ENCODE measurements at regions not wholly inside any gene's neighbourhood (a gene's known extent, or its start where the extent isn't known, plus 50 kb on each side); places are given as distances from the start of the nearest gene placed in this dataset.

DNA sequence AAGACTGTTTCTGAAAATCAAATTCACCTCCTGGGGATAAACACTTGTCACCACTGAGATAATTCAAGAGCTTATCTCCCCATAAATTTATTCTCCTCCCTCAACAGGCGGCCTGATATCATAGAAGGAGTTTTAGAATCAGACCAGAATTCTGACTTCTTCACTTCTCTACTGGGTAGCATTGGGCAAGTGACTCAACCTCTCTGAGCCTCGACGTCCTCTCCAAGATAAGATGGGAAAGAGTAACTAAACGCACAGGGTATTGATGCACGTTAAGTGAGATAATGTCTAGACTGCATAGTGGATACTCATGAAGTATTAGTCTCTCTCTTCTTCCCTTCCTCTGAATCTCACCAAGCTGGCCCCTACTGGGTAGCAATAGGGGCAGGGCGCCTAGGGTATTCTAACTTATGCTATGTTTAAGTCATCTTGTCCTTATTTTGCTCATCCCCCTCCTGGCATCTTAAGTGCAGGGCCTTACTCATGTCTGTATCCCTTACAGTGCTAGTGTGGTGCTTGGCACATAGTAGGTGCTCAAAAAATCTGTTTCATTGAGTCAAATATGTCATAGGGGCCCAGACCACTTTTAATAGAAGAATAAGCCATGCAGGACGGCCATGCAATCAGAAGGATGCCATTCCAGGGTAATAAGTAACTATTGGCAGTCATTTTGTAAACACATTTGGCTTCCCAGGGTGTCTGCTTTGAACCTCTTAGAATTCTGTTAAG is 476.4 kb upstream of the CCL2 start:
- DNase-seq (ENCODE audit: low read depth): no peak

- DNase-seq (ENCODE audit: low read depth): peak; percentile 10
These were observed 475.9 kb upstream of the CCL2 start for GRCh38 chr17:33779234-33779591.

DNA sequence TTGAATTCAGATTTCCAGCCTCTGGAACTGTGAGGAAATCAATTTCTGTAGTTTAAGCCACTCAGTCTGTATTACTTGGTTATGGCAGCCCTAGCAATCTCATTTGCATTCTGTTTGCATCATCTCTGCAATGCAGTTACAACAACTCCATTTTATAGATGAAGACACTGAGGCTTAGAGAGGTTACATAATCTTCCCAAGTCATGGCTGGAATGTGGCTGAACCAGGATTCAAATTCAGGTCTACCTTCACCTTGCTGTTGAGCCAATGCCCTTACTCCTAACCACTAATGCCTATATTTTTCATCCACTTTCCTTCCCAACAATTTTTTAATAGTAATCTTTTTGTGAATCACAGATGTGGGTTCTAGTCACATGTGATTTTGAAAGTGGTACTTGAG is 469.8 kb upstream of the CCL2 start:
- DNase-seq (ENCODE audit: low read depth): no peak

DNA sequence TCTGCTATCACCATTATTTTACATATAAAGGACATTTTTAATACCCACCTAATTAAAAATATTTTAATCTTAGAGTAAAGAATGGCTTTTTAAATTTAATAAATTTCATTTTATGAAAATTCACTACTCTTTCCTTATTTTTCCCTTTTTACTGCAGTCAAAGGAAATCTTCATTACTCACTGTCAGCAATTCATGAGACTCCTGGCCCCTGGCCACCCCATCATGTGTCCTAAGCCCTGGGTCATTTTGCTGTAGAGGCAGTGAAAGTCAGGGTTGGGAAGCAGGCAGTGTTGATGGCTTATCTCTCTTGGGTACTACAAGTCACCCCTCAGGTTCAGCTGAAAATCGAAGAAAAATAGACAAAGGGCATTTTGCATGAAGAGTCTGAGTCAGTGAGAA is 468.6 kb upstream of the CCL2 start:
- no peak for DNase-seq (ENCODE audit: low read depth)

GRCh38 chr17:33789658-33790057 is 465.4 kb upstream of the CCL2 start:
- DNase-seq (ENCODE audit: low read depth): no peak

DNA sequence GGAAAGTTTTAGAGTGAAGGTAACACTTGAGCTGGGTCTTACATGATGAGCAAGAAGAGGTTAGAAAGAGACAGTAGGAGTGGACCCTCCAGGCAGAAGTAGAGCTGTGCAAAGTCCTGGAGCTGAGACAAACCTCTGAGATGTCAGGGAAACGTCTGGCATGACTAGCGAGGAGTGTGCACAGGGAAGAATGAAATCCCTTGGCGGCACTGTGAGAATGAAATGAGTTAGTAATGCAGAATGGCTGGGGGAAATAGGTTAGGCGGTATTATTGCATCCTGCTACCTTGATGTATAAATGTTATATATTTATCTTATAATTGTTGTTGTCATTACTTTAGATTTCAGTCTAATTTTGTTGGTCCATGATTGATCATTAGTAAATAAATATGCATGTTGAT is 457.9 kb upstream of the CCL2 start:
- DNase-seq (ENCODE audit: low read depth): no peak

DNA sequence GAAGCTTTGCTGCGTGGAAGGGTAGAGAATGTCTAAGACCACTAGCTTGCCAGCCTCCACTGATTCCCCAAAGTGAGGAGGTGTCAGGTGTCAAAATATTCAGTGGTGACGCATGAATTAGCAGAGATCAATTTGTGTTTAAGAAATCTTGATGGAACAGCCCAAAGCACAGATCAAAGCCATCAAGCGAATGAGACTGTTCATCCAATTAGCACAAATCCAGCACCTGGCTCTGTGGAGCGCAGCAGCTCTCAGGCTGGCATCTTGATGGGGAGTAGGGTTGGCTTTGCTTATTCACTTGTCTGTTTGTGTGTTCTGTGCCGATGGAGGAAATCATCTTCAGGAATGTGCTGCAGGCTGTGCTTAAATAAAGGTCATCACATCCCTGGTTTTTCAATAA is 456.8 kb upstream of the CCL2 start:
- no peak for DNase-seq (ENCODE audit: low read depth)

GRCh38 chr17:33802349-33803198 is 452.5 kb upstream of the CCL2 start:
- DNase-seq (ENCODE audit: low read depth): no peak

DNA sequence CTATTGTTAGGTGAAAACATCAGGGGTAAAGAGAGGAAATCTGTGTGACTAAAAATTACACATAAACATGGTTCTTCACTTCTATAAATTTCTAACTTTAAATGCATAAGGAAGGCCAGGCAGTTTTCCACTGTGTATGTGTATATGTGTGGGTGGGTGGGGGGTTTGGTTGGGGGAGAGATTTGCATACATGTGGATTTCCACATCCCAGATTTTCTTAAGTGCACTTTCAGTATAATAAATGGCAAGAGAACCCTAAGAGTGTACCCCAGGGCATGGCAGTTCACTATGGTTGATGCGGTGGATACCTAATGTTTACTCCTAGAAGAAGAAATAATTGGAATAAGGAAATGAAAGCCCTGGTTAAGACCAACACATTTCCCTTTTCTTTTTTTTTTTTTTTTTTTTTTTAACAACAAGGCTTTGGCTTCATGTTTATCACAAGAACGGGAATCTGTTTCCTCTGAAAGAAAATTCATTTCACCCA is 451.8 kb upstream of the CCL2 start:
- DNase-seq (ENCODE audit: low read depth): no peak

- DNase-seq (ENCODE audit: low read depth): no peak
These were observed 451.4 kb upstream of the CCL2 start for GRCh38 chr17:33803686-33804085.

DNA sequence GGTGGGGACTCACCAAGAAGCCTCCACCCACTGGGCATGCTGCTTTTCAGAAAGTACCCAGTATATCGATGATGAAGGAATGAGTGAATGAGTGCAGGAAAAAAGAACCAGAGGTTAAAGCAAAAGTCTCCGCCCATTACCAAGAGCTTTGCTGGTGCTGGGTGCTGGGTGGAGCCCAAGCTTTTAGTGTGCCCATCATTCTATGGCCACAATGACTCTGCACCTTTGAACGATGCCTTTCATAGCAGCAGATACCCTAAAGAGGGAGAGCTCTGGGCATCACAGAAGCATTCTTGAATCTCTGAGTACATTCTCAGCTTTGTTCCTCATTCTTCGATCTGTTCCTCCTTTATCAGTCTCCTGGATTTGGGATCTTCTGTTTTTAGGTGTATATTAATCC is 450.7 kb upstream of the CCL2 start:
- DNase-seq (ENCODE audit: low read depth): no peak

GRCh38 chr17:33806631-33807030 is 448.5 kb upstream of the CCL2 start:
- DNase-seq (ENCODE audit: low read depth): no peak

DNA sequence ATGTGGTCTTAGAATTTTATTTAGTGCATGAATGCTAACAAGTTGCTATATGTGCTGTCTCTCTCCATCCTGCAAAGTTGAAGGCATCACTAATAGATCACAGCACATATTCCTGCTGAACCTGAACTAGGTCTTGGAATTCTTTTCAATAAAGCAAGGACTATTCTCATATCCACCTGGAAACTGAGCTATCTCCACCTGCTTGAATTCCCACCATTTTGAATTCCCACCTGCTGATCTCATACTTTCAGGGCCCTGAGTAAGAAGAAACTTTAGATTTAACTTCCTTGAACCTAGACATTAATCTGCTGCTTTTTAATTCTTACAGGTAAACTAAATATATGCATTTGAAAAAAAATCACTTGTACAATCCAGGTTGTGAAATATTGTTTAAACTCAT is 445.3 kb upstream of the CCL2 start:
- no peak for DNase-seq (ENCODE audit: low read depth)

DNA sequence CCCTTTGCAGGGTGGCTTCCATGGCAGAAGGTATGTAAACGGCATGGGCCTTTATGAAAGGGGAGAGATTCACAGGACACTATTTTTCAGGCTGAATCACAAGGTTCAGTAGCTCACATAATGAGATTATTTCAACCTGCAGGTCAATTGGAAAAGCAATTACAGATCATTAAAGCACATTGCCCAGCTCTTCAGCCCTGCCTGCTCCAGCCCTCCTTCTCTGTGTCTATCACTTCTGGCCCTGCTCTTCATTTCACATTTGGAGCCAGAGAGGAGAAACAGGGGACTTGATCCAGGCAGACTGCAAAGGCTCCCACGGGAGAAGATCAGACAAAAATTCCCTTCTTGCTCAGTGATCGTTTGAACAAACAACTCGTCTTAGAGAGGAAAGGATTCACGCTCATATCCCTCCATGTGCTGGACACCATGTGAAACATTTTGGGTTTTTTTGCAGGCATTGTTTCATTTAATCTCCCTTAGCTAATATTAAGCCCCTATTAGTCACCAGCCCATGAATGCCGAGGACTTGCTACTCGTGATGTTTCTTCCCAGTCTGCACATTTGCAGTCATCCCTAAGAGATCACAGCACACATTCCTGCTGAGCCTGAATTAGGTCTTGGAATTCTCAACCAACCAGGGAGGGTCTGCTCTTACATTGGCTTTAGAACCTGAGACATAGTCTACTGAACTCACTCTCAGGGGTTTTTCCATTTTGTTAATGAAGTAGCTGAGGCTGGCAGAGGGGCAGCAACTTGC is 443.9 kb upstream of the CCL2 start:
- no peak for DNase-seq (ENCODE audit: low read depth)

DNA sequence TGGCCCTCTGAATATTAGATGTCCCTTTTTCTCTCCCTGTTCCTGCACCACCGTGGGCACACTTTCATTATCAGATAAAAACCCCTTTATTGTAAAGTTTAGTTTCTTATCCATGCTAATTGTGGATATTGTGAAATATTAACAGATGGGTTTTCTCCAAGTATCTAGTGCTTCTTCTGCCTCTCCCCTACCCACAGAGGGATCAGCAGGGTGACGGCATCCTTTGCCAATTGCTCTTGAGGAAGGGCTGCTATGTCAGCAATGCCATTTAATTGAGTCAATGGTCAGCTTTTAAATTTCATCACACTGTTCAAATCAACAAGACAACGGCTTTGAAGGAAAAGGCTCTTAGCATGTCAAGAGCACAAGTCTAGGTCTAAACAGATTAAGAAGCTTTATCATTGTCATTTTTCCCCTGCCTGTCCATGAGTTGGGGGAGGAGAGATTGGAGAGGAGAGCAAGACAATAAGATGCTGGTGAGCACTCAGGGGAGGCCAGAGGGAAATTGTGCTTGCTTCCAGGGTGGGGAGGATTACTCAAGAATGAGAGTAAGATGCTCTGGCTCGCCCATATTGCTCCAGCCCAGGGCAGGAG is 443.0 kb upstream of the CCL2 start:
- no peak for DNase-seq (ENCODE audit: low read depth)

- no peak for DNase-seq (ENCODE audit: low read depth)
These were observed 440.2 kb upstream of the CCL2 start for GRCh38 chr17:33814852-33815251.

- no peak for DNase-seq (ENCODE audit: low read depth)
These were observed 439.0 kb upstream of the CCL2 start for GRCh38 chr17:33816036-33816435.

DNA sequence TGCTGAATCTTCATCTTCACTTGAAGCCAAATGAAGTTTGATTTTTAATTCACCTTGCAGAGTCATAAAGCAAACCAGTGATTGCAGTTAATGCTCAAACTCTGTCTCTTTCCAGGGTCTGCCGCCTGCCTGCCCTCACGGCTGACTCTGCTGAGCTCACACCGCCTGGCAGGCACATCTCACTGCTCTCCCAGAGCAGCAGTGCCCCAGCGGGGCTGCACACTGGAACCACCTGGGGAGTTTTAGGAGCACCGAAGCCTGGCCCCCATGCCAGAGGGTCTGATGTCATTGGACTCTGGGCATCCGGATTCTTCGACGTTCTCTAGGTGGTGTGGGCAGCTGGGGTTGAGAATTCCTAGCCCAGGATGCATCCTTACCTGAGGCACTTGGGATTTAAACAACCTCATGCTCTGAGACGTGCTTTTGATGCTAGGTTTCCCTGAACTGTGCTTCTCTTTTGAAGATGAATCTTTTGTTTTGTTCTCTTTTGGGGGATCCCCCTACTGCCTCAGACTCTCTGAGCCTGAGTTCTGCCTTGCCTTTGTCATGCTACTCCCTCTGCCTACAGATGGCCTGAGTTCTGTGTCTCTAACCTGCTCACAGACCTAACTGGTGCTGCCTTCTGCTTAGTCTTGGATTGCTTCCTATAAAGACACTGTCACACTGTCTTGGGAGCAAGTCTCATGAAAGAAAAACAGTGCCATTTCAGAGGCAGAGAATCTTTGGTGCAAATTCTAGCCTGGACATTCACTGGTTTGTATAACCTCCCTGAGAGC is 438.1 kb upstream of the CCL2 start:
- DNase-seq (ENCODE audit: low read depth): no peak

DNA sequence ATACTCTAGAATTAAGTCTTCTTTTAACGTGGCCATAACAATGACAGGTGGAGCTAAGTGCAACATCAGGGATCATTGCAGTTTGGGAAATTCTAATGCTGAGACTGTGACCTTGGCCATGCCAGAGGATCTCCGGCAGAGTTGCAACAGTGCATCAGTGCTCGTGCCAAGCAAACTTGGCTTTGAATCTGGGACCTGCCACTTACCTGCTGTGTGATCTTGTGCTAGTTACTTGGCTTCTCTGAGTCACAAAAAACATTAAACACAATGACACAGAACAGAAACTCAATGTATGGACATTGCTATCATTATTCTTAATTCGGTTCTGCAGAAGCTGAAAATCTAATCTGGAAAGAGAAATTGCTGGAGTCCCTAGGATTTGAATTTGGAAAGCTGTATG is 435.5 kb upstream of the CCL2 start:
- no peak for DNase-seq (ENCODE audit: low read depth)

DNA sequence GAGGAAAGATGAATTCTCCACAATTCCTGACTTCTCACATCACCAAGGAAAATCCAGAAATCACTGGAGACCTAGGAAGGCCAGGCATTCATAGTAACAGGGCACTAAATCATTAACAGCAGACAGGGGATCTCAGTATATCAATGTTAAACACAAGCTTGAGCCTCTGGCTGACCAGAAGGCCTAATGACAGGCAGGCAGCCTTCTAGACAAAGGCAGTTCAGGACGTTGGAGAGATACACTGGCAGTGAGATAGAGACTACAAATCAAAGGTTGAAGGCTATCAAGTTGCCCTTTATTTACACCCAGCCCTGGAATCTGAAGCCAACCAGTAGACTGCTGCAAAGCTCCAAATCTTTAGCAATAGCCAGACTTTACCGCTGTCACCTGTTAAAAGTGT is 422.8 kb upstream of the CCL2 start:
- DNase-seq (ENCODE audit: low read depth): no peak

GRCh38 chr17:33837281-33837680 is 417.8 kb upstream of the CCL2 start:
- no peak for DNase-seq (ENCODE audit: low read depth)

- no peak for DNase-seq (ENCODE audit: low read depth)
These were observed 416.8 kb upstream of the CCL2 start for GRCh38 chr17:33838281-33838680.
